MCF 10A (cell line): ENCODE measurements at regions not wholly inside any gene's neighbourhood (a gene's known extent, or its start where the extent isn't known, plus 50 kb on each side); places are given as distances from the start of the nearest gene placed in this dataset.

Experiments
- BruUV-seq: library from RNA; stranded (reverse); fragments of 400-500 nt; replicated peaks from 2 replicates; lab custom pipeline; 2021; lab: Mats Ljungman, UMichigan
- CTCF ChIA-PET: fragments of 300-600 bp; sonication (Branson Sonifier 250); formaldehyde crosslinking; extraction: SDS; loops from one replicate; lab custom pipeline; 2021; ENCODE audit warnings: antibody characterized with exemption, inconsistent platforms; lab: Yijun Ruan, JAX
- POLR2A ChIA-PET: fragments of 300-600, 350-650 bp; sonication (Branson Sonifier 250); formaldehyde crosslinking; extraction: SDS; loops from one replicate; lab custom pipeline; 2020; ENCODE audit warnings: antibody characterized with exemption, inconsistent platforms; lab: Yijun Ruan, JAX
- DNase-seq: peaks from one replicate; pipeline ENCODE4 v3.0.0-alpha.2; 2018; ENCODE audit not compliant: unreplicated experiment
- H3K27ac Mint-ChIP-seq: one replicate; pipeline ENCODE4 v1.8.0; 2022; ENCODE audit warnings: mild to moderate bottlenecking, low read depth, mixed read lengths; ENCODE audit not compliant: unreplicated experiment
- H3K27me3 Mint-ChIP-seq: one replicate; pipeline ENCODE4 v1.8.0; 2022; ENCODE audit warnings: mixed read lengths; ENCODE audit not compliant: insufficient read depth, unreplicated experiment
- H3K36me3 Mint-ChIP-seq: one replicate; pipeline ENCODE4 v1.8.0; 2022; ENCODE audit warnings: mild to moderate bottlenecking, moderate library complexity, mixed read lengths; ENCODE audit not compliant: insufficient read depth, unreplicated experiment
- H3K4me1 Mint-ChIP-seq: one replicate; pipeline ENCODE4 v1.8.0; 2022; ENCODE audit warnings: mixed read lengths; ENCODE audit not compliant: insufficient read depth, unreplicated experiment
- H3K4me3 Mint-ChIP-seq: one replicate; pipeline ENCODE4 v1.8.0; 2022; ENCODE audit warnings: mild to moderate bottlenecking, moderate library complexity, mixed read lengths; ENCODE audit not compliant: unreplicated experiment
- H3K9me3 Mint-ChIP-seq: one replicate; pipeline ENCODE4 v1.8.0; 2022; ENCODE audit warnings: mixed read lengths; ENCODE audit not compliant: unreplicated experiment
- CTCF ChIP-seq: fragments of 200-600 bp; IDR thresholded peaks from one replicate; pipeline ENCODE4 v1.8.0; 2022; ENCODE audit warnings: antibody characterized with exemption, mild to moderate bottlenecking; ENCODE audit not compliant: unreplicated experiment
- intact Hi-C: fragments of 100-400 bp; cut with micrococcal nuclease; formaldehyde crosslinking; loops from 2 replicates; pipeline ENCODE4 v1.14.1; 2022

- ChIA-PET POLR2A (interaction anchor here (0.7 to 1.0 kb wide), 2 partner anchors 138 to 158 kb away, joined by 3 read pairs; no protein-coding TSS in a partner anchor), CTCF (interaction anchor here (1.0 kb wide), 1 partner anchor 544 kb away, joined by 3 read pairs; no protein-coding TSS in a partner anchor)
- BruUV-seq = no TSS peak
- no peaks in the 10 kb centered on the region for H3K9me3 Mint-ChIP-seq
- H3K27me3 Mint-ChIP-seq = no peaks in the 10 kb centered on the region
- DNase-seq = no peak
- no peak overlapping the region for H3K27ac Mint-ChIP-seq
- TF ChIP-seq CTCF = no peak
- intact Hi-C loops = no loop called here
- H3K4me3 Mint-ChIP-seq = no peak overlapping the region
- H3K4me1 Mint-ChIP-seq = no peaks in the 10 kb centered on the region
- H3K36me3 Mint-ChIP-seq = no peaks in the 10 kb centered on the region
These were observed 434.4 kb upstream of the ACTBL2 start for GRCh38 chr5:57917004-57917403.

GRCh38 chr5:57915536-57915935 lies 432.9 kb upstream of the ACTBL2 start:
- no peaks in the 10 kb centered on the region for H3K27me3 Mint-ChIP-seq
- H3K4me3 Mint-ChIP-seq = no peak overlapping the region
- intact Hi-C loops = no loop called here
- BruUV-seq = no TSS peak
- no peak for TF ChIP-seq CTCF
- DNase-seq = no peak
- no peak overlapping the region for H3K27ac Mint-ChIP-seq
- ChIA-PET POLR2A (no interaction called here), CTCF (no interaction called here)
- no peaks in the 10 kb centered on the region for H3K4me1 Mint-ChIP-seq
- H3K36me3 Mint-ChIP-seq = no peaks in the 10 kb centered on the region
- no peaks in the 10 kb centered on the region for H3K9me3 Mint-ChIP-seq

GRCh38 chr5:57911438-57911837 lies 428.8 kb upstream of the ACTBL2 start:
- ChIA-PET CTCF (interaction anchor here (0.6 kb wide), 2 partner anchors 11 to 264 kb away, joined by 3 read pairs; no protein-coding TSS in a partner anchor), POLR2A (interaction anchor here (0.6 to 0.9 kb wide), 2 partner anchors 15 to 549 kb away, joined by 3 to 4 read pairs; partner anchors contain the start of gene PLK2)
- TF ChIP-seq CTCF = no peak
- intact Hi-C loops = no loop called here
- BruUV-seq = no TSS peak
- Mint-ChIP-seq H3K27ac (no peak overlapping the region), H3K27me3 (no peaks in the 10 kb centered on the region), H3K9me3 (no peaks in the 10 kb centered on the region), H3K4me1 (no peaks in the 10 kb centered on the region), H3K4me3 (no peak overlapping the region), H3K36me3 (no peaks in the 10 kb centered on the region)
- DNase-seq = no peak

GRCh38 chr5:57906671-57907070 lies 424.1 kb upstream of the ACTBL2 start:
- H3K36me3 Mint-ChIP-seq = no peaks in the 10 kb centered on the region
- no peak for TF ChIP-seq CTCF
- CTCF ChIA-PET = interaction anchor here (1.1 kb wide), 1 partner anchor 555 kb away, joined by 3 read pairs; no protein-coding TSS in a partner anchor
- no peaks in the 10 kb centered on the region for H3K4me1 Mint-ChIP-seq
- BruUV-seq = no TSS peak
- intact Hi-C loops = no loop called here
- DNase-seq = no peak
- no peak overlapping the region for H3K4me3 Mint-ChIP-seq
- H3K9me3 Mint-ChIP-seq = no peaks in the 10 kb centered on the region
- no peak overlapping the region for H3K27ac Mint-ChIP-seq
- POLR2A ChIA-PET = no interaction called here
- no peaks in the 10 kb centered on the region for H3K27me3 Mint-ChIP-seq
